Right lobe of liver (tissue), 6 donors: ENCODE measurements at regions not wholly inside any gene's neighbourhood (a gene's known extent, or its start where the extent isn't known, plus 50 kb on each side); places are given as distances from the start of the nearest gene placed in this dataset.

Experiments
- ATAC-seq, 4 donors: fragments of 200-7000 bp; cut with Tn5 transposase; one replicate each; pipeline ENCODE4 v1.9.1; 2020; ENCODE audit warnings: mild to moderate bottlenecking in 4 of 4, moderate library complexity in 4 of 4
- DNase-seq, 3 donors: peaks; one replicate each; pipeline ENCODE4 v3.0.0-alpha.2; 2020
- H3K27ac ChIP-seq, 3 donors: fragments of 200-600 bp; one replicate each; pipeline ENCODE4 v1.8.0; 2022
- H3K27me3 ChIP-seq, 2 donors: fragments of 200-600 bp; one replicate each; pipeline ENCODE4 v1.8.0; 2022
- H3K36me3 ChIP-seq, 4 donors: fragments of 200-600 bp; sonication (generic) in 1 of 4; one replicate each; pipeline versions ENCODE4 v1.5.1 to v1.8.0; 2017 to 2022; ENCODE audit warnings: control low read depth in 1 of 4
- H3K4me1 ChIP-seq, 4 donors: fragments of 200-600 bp; sonication (generic) in 1 of 4; one replicate each; pipeline versions ENCODE4 v1.5.1 to v1.8.0; 2017 to 2022; ENCODE audit warnings: control low read depth in 1 of 4
- H3K4me3 ChIP-seq, 3 donors: fragments of 200-600 bp; one replicate each; pipeline ENCODE4 v1.8.0; 2022
- H3K9me3 ChIP-seq, 4 donors: fragments of 200-600 bp; sonication (generic) in 1 of 4; one replicate each; pipeline versions ENCODE4 v1.5.1 to v1.8.0; 2017 to 2022; ENCODE audit warnings: control low read depth in 1 of 4
- POLR2A ChIP-seq: fragments of 450-650 bp; IDR thresholded peaks from one replicate; pipeline ENCODE4 v1.6.1; 2017; ENCODE audit warnings: antibody characterized with exemption, mild to moderate bottlenecking
- WGBS: methylation state at CpG from one replicate; pipeline ENCODE4 v1.1.6; 2018; ENCODE audit warnings: low coverage, low lambda C conversion rate; ENCODE audit not compliant: insufficient coverage; ENCODE audit errors: missing lambda C conversion rate; 5-methylcytosine and 5-hydroxymethylcytosine counted together
- intact Hi-C, 2 donors: fragments of 100-400 bp; cut with DNase I; formaldehyde crosslinking; loops; one replicate each; pipeline versions ENCODE4 v1.11.2 to v1.14.1; 2022
- TF ChIP-seq, protein P1 (sequence below), 4 donors: fragments of 200-600 bp in 3 of 4; fragments of 450-650 bp in 1 of 4; IDR thresholded peaks; one replicate each; pipeline versions ENCODE4 v1.5.1 to v1.8.0; 2016 to 2022; ENCODE audit warnings: antibody characterized with exemption in 4 of 4, mild to moderate bottlenecking in 2 of 4
- donor health status: DM: no; HTN: yes; CAD: no.
- donor health status: DM: no; HTN: no; CAD: no.
- donor health status: DM: no; HTN: no; CAD: no.
- donor health status: DM: no; HTN: yes; CAD: no.
- donor health status: DM: no; HTN: yes; CAD: no.

DNA sequence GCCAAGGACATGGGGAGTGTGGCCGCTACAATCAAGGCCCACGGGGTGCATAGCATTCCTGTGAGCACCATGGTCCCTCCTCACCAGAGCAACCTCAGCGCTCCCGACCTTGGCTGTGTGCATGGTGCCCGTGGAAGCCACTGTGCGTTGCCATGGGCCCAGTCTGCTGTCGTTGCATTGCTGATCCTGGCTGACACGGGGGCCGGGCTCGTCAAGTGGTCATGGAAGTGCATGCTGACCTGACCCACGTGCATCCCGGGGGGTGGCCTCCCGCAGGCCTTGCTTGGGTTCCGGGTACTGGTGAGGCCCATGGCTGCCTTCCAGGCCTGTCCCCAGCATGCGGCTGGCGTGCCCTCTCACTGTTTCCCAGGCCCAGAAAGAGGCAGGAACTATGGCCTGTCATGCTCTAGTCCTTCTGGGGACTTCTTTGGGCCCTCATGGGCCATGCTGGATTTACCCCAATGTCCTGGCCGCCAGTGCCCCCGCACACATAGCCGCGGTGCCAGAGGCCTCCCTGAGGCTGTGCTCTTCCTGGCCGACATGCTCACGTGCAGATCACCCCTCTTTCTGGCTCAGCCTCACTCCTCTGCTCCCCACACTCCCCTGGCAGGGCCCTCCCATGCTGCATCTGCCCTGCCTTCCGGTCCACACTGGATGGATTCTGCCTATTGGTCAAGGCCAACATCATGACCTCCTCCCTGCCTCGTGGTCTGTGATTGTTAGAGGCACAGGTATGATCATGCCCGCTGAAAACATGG is 1258.0 kb downstream of the BRD1 start:
- H3K27me3 ChIP-seq: peaks cover 0 to 3% of the 10 kb centered on the region in 2 donors
- DNase-seq: no peak
- H3K4me1 ChIP-seq: no peaks in the 10 kb centered on the region
- intact Hi-C loops: no loop called here
- H3K4me3 ChIP-seq: no peak overlapping the region
- no peaks in the 10 kb centered on the region for H3K9me3 ChIP-seq
- no peaks in the 10 kb centered on the region for H3K36me3 ChIP-seq
- ATAC-seq: no peak
- no peak for TF ChIP-seq POLR2A
- TF ChIP-seq, protein P1, sequence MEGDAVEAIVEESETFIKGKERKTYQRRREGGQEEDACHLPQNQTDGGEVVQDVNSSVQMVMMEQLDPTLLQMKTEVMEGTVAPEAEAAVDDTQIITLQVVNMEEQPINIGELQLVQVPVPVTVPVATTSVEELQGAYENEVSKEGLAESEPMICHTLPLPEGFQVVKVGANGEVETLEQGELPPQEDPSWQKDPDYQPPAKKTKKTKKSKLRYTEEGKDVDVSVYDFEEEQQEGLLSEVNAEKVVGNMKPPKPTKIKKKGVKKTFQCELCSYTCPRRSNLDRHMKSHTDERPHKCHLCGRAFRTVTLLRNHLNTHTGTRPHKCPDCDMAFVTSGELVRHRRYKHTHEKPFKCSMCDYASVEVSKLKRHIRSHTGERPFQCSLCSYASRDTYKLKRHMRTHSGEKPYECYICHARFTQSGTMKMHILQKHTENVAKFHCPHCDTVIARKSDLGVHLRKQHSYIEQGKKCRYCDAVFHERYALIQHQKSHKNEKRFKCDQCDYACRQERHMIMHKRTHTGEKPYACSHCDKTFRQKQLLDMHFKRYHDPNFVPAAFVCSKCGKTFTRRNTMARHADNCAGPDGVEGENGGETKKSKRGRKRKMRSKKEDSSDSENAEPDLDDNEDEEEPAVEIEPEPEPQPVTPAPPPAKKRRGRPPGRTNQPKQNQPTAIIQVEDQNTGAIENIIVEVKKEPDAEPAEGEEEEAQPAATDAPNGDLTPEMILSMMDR (IDR thresholded peaks at IDR 0.05): no peak
- H3K27ac ChIP-seq: no peak overlapping the region
- whole genome bisulfite sequencing: 75% methylated on average over 3 of the region's 25 CpGs

DNA sequence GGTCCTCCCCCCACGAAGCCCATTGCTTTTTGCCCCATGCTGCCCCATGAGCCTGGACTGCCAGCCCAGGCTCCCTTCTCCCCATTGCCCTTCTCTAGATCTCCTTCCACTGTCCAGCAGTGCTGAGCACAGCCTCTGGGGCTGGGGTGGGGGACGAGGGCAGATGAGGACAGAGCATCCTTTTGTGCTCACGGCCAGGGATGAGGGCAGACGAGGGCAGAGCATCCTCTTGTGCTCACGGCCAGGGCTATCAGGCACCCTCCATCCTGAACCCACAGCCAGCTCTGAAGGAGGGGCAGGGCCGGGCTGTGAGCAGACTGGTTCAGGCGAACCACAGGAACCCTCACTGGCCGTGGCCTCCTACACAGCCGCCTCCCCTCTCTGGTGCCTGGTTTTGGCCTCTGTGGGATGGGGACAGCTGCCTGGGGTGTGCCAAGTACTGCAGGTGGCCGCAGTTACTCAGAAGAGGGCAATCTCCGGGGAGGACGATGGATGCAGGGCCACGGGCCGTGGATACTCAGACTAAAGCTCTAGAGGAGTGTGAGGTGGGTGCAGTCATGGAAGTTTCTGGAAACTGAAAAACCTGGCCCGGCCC is 1258.8 kb downstream of the BRD1 start:
- no peak overlapping the region for H3K4me3 ChIP-seq
- ATAC-seq: peak in 1 of 4 donors; percentile 12
- no peaks in the 10 kb centered on the region for H3K36me3 ChIP-seq
- no peaks in the 10 kb centered on the region for H3K27me3 ChIP-seq
- 85% methylated on average over 4 of the region's 15 CpGs for WGBS
- no peaks in the 10 kb centered on the region for H3K9me3 ChIP-seq
- DNase-seq: no peak
- TF ChIP-seq, protein P1 (IDR thresholded peaks at IDR 0.05): no peak
- TF ChIP-seq POLR2A: no peak
- H3K27ac ChIP-seq: no peak overlapping the region
- intact Hi-C loops: no loop called here
- H3K4me1 ChIP-seq: no peaks in the 10 kb centered on the region

DNA sequence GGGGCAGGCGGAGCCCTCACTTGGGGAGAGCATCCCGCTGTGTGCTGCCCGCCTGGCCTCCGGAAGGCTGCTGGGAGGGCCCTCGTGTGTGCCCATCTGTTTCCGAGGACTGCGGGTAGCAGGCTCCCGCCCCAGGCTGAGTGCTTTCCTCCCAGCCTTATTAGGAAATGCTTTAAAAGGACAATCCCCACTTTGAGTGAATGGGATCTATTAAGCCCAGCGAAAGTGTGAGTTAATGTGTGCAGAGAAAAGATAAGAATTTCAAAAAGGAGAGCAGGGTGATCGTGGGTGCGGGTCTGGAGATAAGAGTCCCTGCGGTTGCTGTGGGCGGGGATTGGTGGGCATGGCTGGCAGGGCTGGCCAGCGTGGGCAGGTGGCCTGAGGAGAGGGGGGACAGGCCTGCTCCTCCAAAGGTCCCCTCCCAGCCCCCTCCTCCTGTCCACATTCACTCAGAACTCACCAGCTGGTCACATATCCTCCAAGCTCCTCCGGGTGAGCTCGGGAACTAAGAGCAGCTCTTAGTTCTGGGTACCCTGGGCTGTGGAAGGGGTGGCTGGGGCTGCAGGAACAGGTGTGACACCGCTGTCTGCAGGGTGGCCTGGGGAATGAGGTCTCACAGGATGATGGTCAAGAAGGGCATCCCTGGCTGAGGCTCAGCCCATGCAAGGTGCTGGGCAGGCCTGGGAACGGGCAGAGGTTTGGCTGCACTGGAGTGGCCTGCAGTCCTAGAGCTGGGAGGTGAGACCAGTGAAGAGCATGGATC is 1260.3 kb downstream of the BRD1 start:
- 29% methylated on average over 15 of the region's 18 CpGs for WGBS
- no peaks in the 10 kb centered on the region for H3K36me3 ChIP-seq
- H3K4me3 ChIP-seq: no peak overlapping the region
- DNase-seq: peak in 1 of 3 donors; percentile 4
- H3K4me1 ChIP-seq: no peaks in the 10 kb centered on the region
- H3K27ac ChIP-seq: no peak overlapping the region
- no peak for ATAC-seq
- no peaks in the 10 kb centered on the region for H3K27me3 ChIP-seq
- intact Hi-C loops: no loop called here
- H3K9me3 ChIP-seq: no peaks in the 10 kb centered on the region
- TF ChIP-seq, protein P1 (IDR thresholded peaks at IDR 0.05): no peak
- no peak for TF ChIP-seq POLR2A

DNA sequence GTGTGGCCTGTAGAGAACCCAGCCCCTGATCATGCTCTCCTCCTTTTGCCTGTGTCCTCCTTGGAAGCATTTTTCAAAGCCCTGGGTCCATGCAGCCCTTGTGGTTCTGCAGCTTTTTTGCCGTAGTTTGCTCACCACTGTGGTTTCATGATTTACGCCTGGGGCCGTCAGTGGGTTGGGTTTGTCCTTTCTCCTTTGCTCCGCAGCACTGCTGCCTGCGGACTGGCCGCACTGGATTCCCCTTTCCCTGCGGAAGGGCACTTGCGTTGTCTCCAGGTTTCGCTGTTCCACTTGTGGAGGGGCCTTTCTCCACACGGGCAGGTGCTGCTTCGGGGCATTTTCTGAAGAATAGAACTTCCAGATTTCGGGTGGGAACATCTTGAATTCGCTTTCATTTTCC is 1260.9 kb downstream of the BRD1 start:
- intact Hi-C loops: no loop called here
- no peak overlapping the region for H3K4me3 ChIP-seq
- peak in 1 of 3 donors; percentile 4 for DNase-seq
- H3K27me3 ChIP-seq: no peaks in the 10 kb centered on the region
- no peaks in the 10 kb centered on the region for H3K9me3 ChIP-seq
- no peak overlapping the region for H3K27ac ChIP-seq
- no peak for ATAC-seq
- no peak for TF ChIP-seq POLR2A
- TF ChIP-seq, protein P1 (IDR thresholded peaks at IDR 0.05): no peak
- no peaks in the 10 kb centered on the region for H3K36me3 ChIP-seq
- no peaks in the 10 kb centered on the region for H3K4me1 ChIP-seq
- 50% methylated on average over 12 of the region's 13 CpGs for WGBS
